Fibroblast of mammary gland (primary cell): ENCODE measurements at regions not wholly inside any gene's neighbourhood (a gene's known extent, or its start where the extent isn't known, plus 50 kb on each side); places are given as distances from the start of the nearest gene placed in this dataset.

Experiments
- DNase-seq: peaks from one replicate; pipeline ENCODE4 v3.0.0-alpha.2; 2010; ENCODE audit warnings: low read depth
- H3K4me3 ChIP-seq: 2 replicates; pipeline ENCODE4 v1.5.1; 2011; ENCODE audit warnings: low read depth, mild to moderate bottlenecking, low read length, moderate library complexity; ENCODE audit not compliant: control insufficient read depth
- CTCF ChIP-seq: conservative IDR thresholded peaks from 2 replicates; pipeline ENCODE4 v1.5.1; 2011; ENCODE audit warnings: low read depth, low read length, inconsistent platforms; ENCODE audit not compliant: control insufficient read depth, insufficient read depth

DNA sequence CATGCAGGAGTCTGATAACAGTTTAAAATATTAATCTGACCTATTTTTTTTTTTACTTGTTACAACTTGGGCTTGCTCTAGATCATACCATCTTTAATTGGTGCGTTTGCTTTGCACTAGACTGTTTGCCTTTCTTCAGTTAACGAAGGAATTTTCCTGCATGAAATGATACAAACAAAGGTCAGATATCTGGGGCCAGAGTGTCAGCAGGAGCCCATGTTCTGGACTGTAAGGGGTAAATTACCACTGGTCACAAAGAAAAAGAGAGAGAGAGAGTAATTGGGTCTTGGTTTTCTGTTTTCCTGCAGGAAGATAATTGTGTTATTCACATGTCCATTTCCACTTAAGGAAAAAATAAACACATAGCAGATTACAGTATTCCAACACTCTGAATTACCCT, 399.4 kb upstream of the MARCKS start:
- no peak for DNase-seq
- no peak for TF ChIP-seq CTCF
- H3K4me3 ChIP-seq: no peak overlapping the region

DNA sequence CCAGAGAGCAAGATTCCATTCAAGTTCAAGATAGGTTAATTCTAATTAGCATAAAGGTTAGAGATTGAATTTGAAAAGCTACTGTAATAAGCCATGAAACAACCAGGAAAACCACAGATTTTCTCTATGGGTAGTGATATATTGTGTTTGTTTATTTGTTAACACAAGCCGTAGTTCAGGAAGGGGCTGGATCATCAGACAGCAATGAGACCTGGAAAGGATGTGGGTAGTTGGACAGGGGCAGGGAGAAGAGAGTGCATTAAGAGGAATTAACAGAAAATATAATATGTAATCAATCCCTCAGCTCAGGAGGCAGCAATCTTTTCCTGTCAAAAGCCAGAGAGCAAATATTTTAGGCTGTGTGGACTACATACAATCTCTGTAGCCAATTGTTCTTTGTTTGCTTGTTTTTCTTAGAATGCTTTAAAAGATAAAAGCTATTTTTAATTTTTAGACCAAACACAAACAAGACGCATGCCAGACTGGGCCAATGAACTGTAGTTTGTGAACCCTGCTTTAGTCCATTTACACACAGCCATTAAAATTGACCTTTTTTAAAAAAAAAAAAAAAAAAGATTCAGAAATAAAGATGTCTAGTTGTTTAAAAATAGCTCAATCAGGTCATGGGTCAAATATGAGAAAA, 398.7 kb upstream of the MARCKS start:
- no peak overlapping the region for H3K4me3 ChIP-seq
- no peak for DNase-seq
- no peak for TF ChIP-seq CTCF

GRCh38 chr6:113461153-113461932, 395.8 kb upstream of the MARCKS start:
- DNase-seq: peak; percentile 41
- TF ChIP-seq CTCF: peak; percentile 27
- H3K4me3 ChIP-seq: no peak overlapping the region

GRCh38 chr6:113464536-113464935, 392.6 kb upstream of the MARCKS start:
- H3K4me3 ChIP-seq: no peak overlapping the region
- DNase-seq: no peak
- no peak for TF ChIP-seq CTCF

GRCh38 chr6:113464960-113465359, 392.2 kb upstream of the MARCKS start:
- no peak overlapping the region for H3K4me3 ChIP-seq
- peak; percentile 91 for DNase-seq
- TF ChIP-seq CTCF: no peak

DNA sequence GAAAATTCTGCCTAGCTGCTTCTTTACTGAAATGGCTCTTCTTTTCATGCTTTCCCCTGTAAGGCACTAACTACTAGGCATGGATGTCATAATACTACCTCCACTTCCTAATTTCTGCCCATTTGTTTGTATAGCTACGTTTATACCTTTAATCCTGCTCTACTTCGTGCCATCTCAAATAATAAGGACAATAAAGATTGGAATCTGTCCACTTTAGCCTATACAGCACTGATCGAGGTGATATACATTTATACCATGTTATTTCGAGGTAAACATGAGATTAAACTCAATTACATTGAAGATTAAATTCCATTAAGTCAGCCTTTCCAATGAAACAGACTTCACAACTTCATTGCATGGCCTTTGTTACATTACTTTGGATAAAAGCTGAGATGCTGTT, 390.6 kb upstream of the MARCKS start:
- TF ChIP-seq CTCF: no peak
- DNase-seq: no peak
- H3K4me3 ChIP-seq: no peak overlapping the region
